HepG2 (cell line): ENCODE measurements at regions not wholly inside any gene's neighbourhood (a gene's known extent, or its start where the extent isn't known, plus 50 kb on each side); places are given as distances from the start of the nearest gene placed in this dataset.

ENCODE experiments used
- CEBPG ChIP-seq: IDR thresholded peaks from 2 replicates; pipeline ENCODE4 v1.6.1; 2016
- GLI4 ChIP-seq: sonication (generic); formaldehyde crosslinking; IDR thresholded peaks from 2 replicates; pipeline ENCODE4 v1.5.1; 2020; ENCODE audit warnings: missing genetic modification reagents, mild to moderate bottlenecking, moderate library complexity, borderline replicate concordance
- HOXA7 ChIP-seq: sonication (generic); formaldehyde crosslinking; IDR thresholded peaks from 2 replicates; pipeline ENCODE4 v1.8.1; 2022; ENCODE audit warnings: mild to moderate bottlenecking, missing genetic modification reagents, moderate library complexity
- LRRFIP1 ChIP-seq: sonication (generic); formaldehyde crosslinking; conservative IDR thresholded peaks from 2 replicates; pipeline ENCODE4 v1.4.0; 2020; ENCODE audit warnings: missing genetic modification reagents
- RARA ChIP-seq: IDR thresholded peaks from 2 replicates; pipeline ENCODE4 v1.6.1; 2016; ENCODE audit warnings: missing genetic modification reagents, missing compliant biosample characterization
- SMC3 ChIP-seq: IDR thresholded peaks from 2 replicates; pipeline ENCODE4 v1.6.1; 2011; ENCODE audit warnings: low read length, improper control_type of control experiment
- ZFP36L1 ChIP-seq: sonication (generic); formaldehyde crosslinking; IDR thresholded peaks from 2 replicates; pipeline ENCODE4 v1.8.0; 2022; ENCODE audit warnings: mild to moderate bottlenecking, missing genetic modification reagents, moderate library complexity
- ZNF3 ChIP-seq: IDR thresholded peaks from 2 replicates; pipeline ENCODE4 v1.7.0; 2017; ENCODE audit warnings: inconsistent platforms
- ZNF329 ChIP-seq: sonication (generic); formaldehyde crosslinking; IDR thresholded peaks from 2 replicates; pipeline ENCODE4 v1.9.0; 2021; ENCODE audit warnings: low read depth, mild to moderate bottlenecking, missing genetic modification reagents
- ZNF503 ChIP-seq: sonication (generic); formaldehyde crosslinking; IDR thresholded peaks from 2 replicates; pipeline ENCODE4 v1.4.0; 2020; ENCODE audit warnings: missing genetic modification reagents
- ZNF598 ChIP-seq: sonication (generic); formaldehyde crosslinking; IDR thresholded peaks from 2 replicates; pipeline ENCODE4 v1.5.1; 2020; ENCODE audit warnings: mild to moderate bottlenecking, missing genetic modification reagents, borderline replicate concordance
- ZNF737 ChIP-seq: sonication (generic); formaldehyde crosslinking; IDR thresholded peaks from 2 replicates; pipeline ENCODE4 v1.5.0; 2020; ENCODE audit warnings: missing genetic modification reagents, mild to moderate bottlenecking, borderline replicate concordance

- TF ChIP-seq ZNF503 (no peak), ZNF3 (CRISPR knock-in tag) (no peak), ZNF598 (CRISPR knock-in tag) (no peak), ZNF329 (CRISPR knock-in tag) (no peak), CEBPG (CRISPR knock-in tag) (peak; percentile 75), ZNF737 (CRISPR knock-in tag) (no peak), LRRFIP1 (no peak), ZFP36L1 (CRISPR knock-in tag) (no peak), RARA (CRISPR knock-in tag) (no peak), GLI4 (CRISPR knock-in tag) (no peak), SMC3 (peak; percentile 73), HOXA7 (CRISPR knock-in tag) (no peak)
Observed at GRCh38 chr2:16553226-16553625, 112.4 kb downstream of the CYRIA start (continued).
